ENCODE measurements at regions not wholly inside any gene's neighbourhood (a gene's known extent, or its start where the extent isn't known, plus 50 kb on each side); places are given as distances from the start of the nearest gene placed in this dataset.

DNA sequence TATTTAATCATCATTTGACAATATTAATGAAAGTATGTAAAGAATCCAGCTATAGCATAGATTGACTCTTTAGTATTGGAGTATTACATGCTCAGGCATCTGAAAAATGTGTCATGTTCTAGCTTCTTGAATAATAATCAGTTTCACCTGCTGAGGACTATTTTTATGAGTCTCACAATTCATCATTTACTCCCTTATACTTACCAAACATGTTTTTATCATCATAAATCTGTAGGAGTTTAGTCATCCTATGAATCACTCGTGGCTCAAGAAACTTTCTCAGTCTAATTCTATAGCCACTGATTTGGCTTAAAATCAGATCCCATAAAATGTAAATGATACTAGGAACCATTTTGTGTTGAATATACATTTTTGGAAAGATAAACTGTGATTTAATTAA lies 1616.1 kb downstream of the C4orf33 start:
- Histone ChIP-seq H3K79me2 (ENCODE audit: insufficient read depth, low read length) (no peaks in the 10 kb centered on the region), H3K4me1 (ENCODE audit: control insufficient read depth in 1 of 2, insufficient read depth in 2 of 2, low read length in 2 of 2) (no peaks in the 10 kb centered on the region), H2AFZ (ENCODE audit: insufficient read depth, low read depth, low read length, poor library complexity, severe bottlenecking) (no peak overlapping the region), H4K20me1 (ENCODE audit: insufficient read depth, low read length) (no peaks in the 10 kb centered on the region), H3K27me3 (ENCODE audit: control insufficient read depth in 2 of 2, insufficient read depth in 2 of 2, low read length in 2 of 2) (no peaks in the 10 kb centered on the region), H3K27ac (ENCODE audit: low read depth in 1 of 2, low read length in 2 of 2) (no peak overlapping the region), H3K4me3 (replicated peaks in 1 of 3; ENCODE audit: low read depth in 2 of 3, low read length in 3 of 3) (no peak overlapping the region), H3K4me2 (replicated peaks; ENCODE audit: extremely low read depth, low read length, poor library complexity, severe bottlenecking) (no peak overlapping the region), H3K9me3 (replicated peaks in 1 of 2; ENCODE audit: control insufficient read depth in 1 of 2, insufficient read depth in 1 of 2, low read length in 2 of 2) (no peaks in the 10 kb centered on the region), H3K9ac (ENCODE audit: insufficient read depth, low read length, poor library complexity, severe bottlenecking) (no peak overlapping the region), H3K36me3 (replicated peaks in 1 of 2; ENCODE audit: control insufficient read depth in 1 of 2, insufficient read depth in 2 of 2, low read length in 2 of 2) (no peaks in the 10 kb centered on the region)
- intact Hi-C loops (cut with micrococcal nuclease): no loop called here
- H3K9me3 Mint-ChIP-seq: peaks cover 0 to 10% (median 2%) of the 10 kb centered on the region in 7 donors
- no peaks in the 10 kb centered on the region for H3K36me3 Mint-ChIP-seq
- no peak overlapping the region for H3K4me3 Mint-ChIP-seq
- no peak for DNase-seq
- no peak overlapping the region for H3K27ac Mint-ChIP-seq
- no peaks in the 10 kb centered on the region for H3K27me3 Mint-ChIP-seq (ENCODE audit: low read depth in 3 of 3)
- TF ChIP-seq, protein P1, sequence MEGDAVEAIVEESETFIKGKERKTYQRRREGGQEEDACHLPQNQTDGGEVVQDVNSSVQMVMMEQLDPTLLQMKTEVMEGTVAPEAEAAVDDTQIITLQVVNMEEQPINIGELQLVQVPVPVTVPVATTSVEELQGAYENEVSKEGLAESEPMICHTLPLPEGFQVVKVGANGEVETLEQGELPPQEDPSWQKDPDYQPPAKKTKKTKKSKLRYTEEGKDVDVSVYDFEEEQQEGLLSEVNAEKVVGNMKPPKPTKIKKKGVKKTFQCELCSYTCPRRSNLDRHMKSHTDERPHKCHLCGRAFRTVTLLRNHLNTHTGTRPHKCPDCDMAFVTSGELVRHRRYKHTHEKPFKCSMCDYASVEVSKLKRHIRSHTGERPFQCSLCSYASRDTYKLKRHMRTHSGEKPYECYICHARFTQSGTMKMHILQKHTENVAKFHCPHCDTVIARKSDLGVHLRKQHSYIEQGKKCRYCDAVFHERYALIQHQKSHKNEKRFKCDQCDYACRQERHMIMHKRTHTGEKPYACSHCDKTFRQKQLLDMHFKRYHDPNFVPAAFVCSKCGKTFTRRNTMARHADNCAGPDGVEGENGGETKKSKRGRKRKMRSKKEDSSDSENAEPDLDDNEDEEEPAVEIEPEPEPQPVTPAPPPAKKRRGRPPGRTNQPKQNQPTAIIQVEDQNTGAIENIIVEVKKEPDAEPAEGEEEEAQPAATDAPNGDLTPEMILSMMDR (IDR thresholded peaks at IDR 0.05): no peak
- H3K4me1 Mint-ChIP-seq: no peaks in the 10 kb centered on the region
- no CpG with 5 or more reads among the region's 1 CpG for WGBS (ENCODE audit: insufficient coverage)

DNA sequence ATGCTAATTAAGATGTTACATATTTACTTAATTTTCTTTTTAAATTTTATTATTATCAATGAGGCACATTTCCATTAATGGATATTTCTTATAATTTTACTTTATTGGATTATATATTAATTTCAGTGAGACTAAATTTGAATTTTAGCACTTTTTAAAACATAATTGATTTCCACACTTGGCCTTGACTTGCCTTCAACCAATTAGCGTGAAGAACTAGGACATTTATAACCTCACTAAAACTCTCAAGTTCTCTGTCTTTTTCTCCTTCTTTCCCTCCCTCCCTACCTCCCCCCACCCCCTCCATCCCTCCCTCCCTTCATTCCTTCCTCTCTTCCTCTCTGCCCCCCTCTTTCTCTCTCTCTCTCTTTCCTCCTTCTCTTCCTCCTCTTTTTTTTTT lies 1618.1 kb downstream of the C4orf33 start:
- no peaks in the 10 kb centered on the region for H3K36me3 ChIP-seq (replicated peaks in 1 of 2; ENCODE audit: control insufficient read depth in 1 of 2, insufficient read depth in 2 of 2, low read length in 2 of 2)
- no peaks in the 10 kb centered on the region for H3K79me2 ChIP-seq (ENCODE audit: insufficient read depth, low read length)
- Mint-ChIP-seq H3K4me3 (no peak overlapping the region), H3K9me3 (peaks cover 0 to 6% (median 0%) of the 10 kb centered on the region in 7 donors), H3K4me1 (no peaks in the 10 kb centered on the region), H3K27me3 (ENCODE audit: low read depth in 3 of 3) (no peaks in the 10 kb centered on the region), H3K27ac (no peak overlapping the region), H3K36me3 (no peaks in the 10 kb centered on the region)
- no peak overlapping the region for H2AFZ ChIP-seq (ENCODE audit: insufficient read depth, low read depth, low read length, poor library complexity, severe bottlenecking)
- no peak overlapping the region for H3K4me2 ChIP-seq (replicated peaks; ENCODE audit: extremely low read depth, low read length, poor library complexity, severe bottlenecking)
- H3K9me3 ChIP-seq (replicated peaks in 1 of 2; ENCODE audit: control insufficient read depth in 1 of 2, insufficient read depth in 1 of 2, low read length in 2 of 2): no peaks in the 10 kb centered on the region
- no peak overlapping the region for H3K9ac ChIP-seq (ENCODE audit: insufficient read depth, low read length, poor library complexity, severe bottlenecking)
- no peak overlapping the region for H3K27ac ChIP-seq (ENCODE audit: low read depth in 1 of 2, low read length in 2 of 2)
- H3K27me3 ChIP-seq (ENCODE audit: control insufficient read depth in 2 of 2, insufficient read depth in 2 of 2, low read length in 2 of 2): no peaks in the 10 kb centered on the region
- no peaks in the 10 kb centered on the region for H3K4me1 ChIP-seq (ENCODE audit: control insufficient read depth in 1 of 2, insufficient read depth in 2 of 2, low read length in 2 of 2)
- WGBS (ENCODE audit: insufficient coverage): no CpG with 5 or more reads among the region's 1 CpG
- no peak overlapping the region for H3K4me3 ChIP-seq (replicated peaks in 1 of 3; ENCODE audit: low read depth in 2 of 3, low read length in 3 of 3)
- no peaks in the 10 kb centered on the region for H4K20me1 ChIP-seq (ENCODE audit: insufficient read depth, low read length)
- DNase-seq: no peak
- TF ChIP-seq, protein P1 (IDR thresholded peaks at IDR 0.05): no peak
- intact Hi-C loops (cut with micrococcal nuclease): no loop called here
